ENCODE measurements at regions not wholly inside any gene's neighbourhood (a gene's known extent, or its start where the extent isn't known, plus 50 kb on each side); places are given as distances from the start of the nearest gene placed in this dataset.
"Not testable (repeated sequence)": the region's sequence is repeated elsewhere in the genome, so short reads cannot be mapped to it uniquely, and the experiment has no call there.

GRCh38 chr2:138421971-138422335, 79.6 kb upstream of the SPOPL start:
- H3K4me3 ChIP-seq (ENCODE audit: low read depth, low read length): no peak overlapping the region
- TF ChIP-seq CTCF (IDR thresholded peaks at IDR 0.05; ENCODE audit: low read depth, low read length): no peak

GRCh38 chr2:138423198-138423597, 78.4 kb upstream of the SPOPL start:
- no peak overlapping the region for H3K4me3 ChIP-seq (ENCODE audit: low read depth, low read length)
- TF ChIP-seq CTCF (IDR thresholded peaks at IDR 0.05; ENCODE audit: low read depth, low read length): no peak

GRCh38 chr2:138423745-138424144, 77.8 kb upstream of the SPOPL start:
- no peak for TF ChIP-seq CTCF (IDR thresholded peaks at IDR 0.05; ENCODE audit: low read depth, low read length)
- H3K4me3 ChIP-seq (ENCODE audit: low read depth, low read length): no peak overlapping the region

- no peak for TF ChIP-seq CTCF (IDR thresholded peaks at IDR 0.05; ENCODE audit: low read depth, low read length)
- no peak overlapping the region for H3K4me3 ChIP-seq (ENCODE audit: low read depth, low read length)
These were observed 77.0 kb upstream of the SPOPL start for GRCh38 chr2:138424436-138425140.

- not testable (repeated sequence) for H3K4me3 ChIP-seq (ENCODE audit: low read depth, low read length)
These were observed 75.5 kb upstream of the SPOPL start for GRCh38 chr2:138426116-138426515.

GRCh38 chr2:138428710-138429440, 72.7 kb upstream of the SPOPL start:
- H3K4me3 ChIP-seq (ENCODE audit: low read depth, low read length): no peak overlapping the region
- TF ChIP-seq CTCF (IDR thresholded peaks at IDR 0.05; ENCODE audit: low read depth, low read length): no peak

- no peak for TF ChIP-seq CTCF (IDR thresholded peaks at IDR 0.05; ENCODE audit: low read depth, low read length)
- H3K4me3 ChIP-seq (ENCODE audit: low read depth, low read length): no peak overlapping the region
These were observed 71.4 kb upstream of the SPOPL start for GRCh38 chr2:138430181-138430580.
